GM12878 (cell line): ENCODE measurements at regions not wholly inside any gene's neighbourhood (a gene's known extent, or its start where the extent isn't known, plus 50 kb on each side); places are given as distances from the start of the nearest gene placed in this dataset.

Source experiments
- ATF2 ChIP-seq: IDR thresholded peaks from 2 replicates; pipeline ENCODE4 v1.6.1; 2012; ENCODE audit warnings: low read length, inconsistent platforms
- BMI1 ChIP-seq: fragments of 450-650 bp; IDR thresholded peaks from 2 replicates; pipeline ENCODE4 v1.6.1; 2016; ENCODE audit warnings: mild to moderate bottlenecking, moderate library complexity, borderline replicate concordance
- DPF2 ChIP-seq: fragments of 450-650 bp; IDR thresholded peaks from 2 replicates; pipeline ENCODE4 v1.6.1; 2017; ENCODE audit warnings: mild to moderate bottlenecking
- ETV6 ChIP-seq, 2 experiments: fragments of 450-650 bp in 1 of 2; IDR thresholded peaks in 1 of 2; conservative IDR thresholded peaks in 1 of 2; 2 replicates each; pipeline ENCODE4 v1.6.1; 2014; ENCODE audit warnings: antibody characterized with exemption in 1 of 2, borderline replicate concordance in 1 of 2, low read depth in 1 of 2, mild to moderate bottlenecking in 1 of 2, moderate library complexity in 1 of 2
- EZH2 ChIP-seq: IDR thresholded peaks from 2 replicates; pipeline ENCODE4 v1.6.1; 2012; ENCODE audit warnings: low read depth, mild to moderate bottlenecking, control low read depth, inconsistent platforms, low read length, borderline replicate concordance; ENCODE audit not compliant: control insufficient read depth
- HDAC6 ChIP-seq: fragments of 200-600 bp; sonication (generic); IDR thresholded peaks from one replicate; pipeline ENCODE4 v1.8.0; 2017; ENCODE audit warnings: antibody characterized with exemption; ENCODE audit not compliant: unreplicated experiment
- MTA2 ChIP-seq: fragments of 450-650 bp; IDR thresholded peaks from 2 replicates; pipeline ENCODE4 v1.6.1; 2016; ENCODE audit warnings: low read depth, mild to moderate bottlenecking, moderate library complexity
- NBN ChIP-seq: fragments of 450-650 bp; IDR thresholded peaks from 2 replicates; pipeline ENCODE4 v1.6.1; 2016
- NR2C1 ChIP-seq: fragments of 450-650 bp; IDR thresholded peaks from 2 replicates; pipeline ENCODE4 v1.6.1; 2017; ENCODE audit warnings: antibody characterized with exemption, mild to moderate bottlenecking, moderate library complexity
- NRF1 ChIP-seq: conservative IDR thresholded peaks from 2 replicates; pipeline ENCODE4 v1.6.1; 2011; ENCODE audit warnings: mild to moderate bottlenecking, low read depth, low read length, improper control_type of control experiment
- PKNOX1 ChIP-seq: fragments of 450-650 bp; IDR thresholded peaks from 2 replicates; pipeline ENCODE4 v1.6.1; 2016; ENCODE audit warnings: mild to moderate bottlenecking
- SMC3 ChIP-seq: IDR thresholded peaks from 2 replicates; pipeline ENCODE4 v1.6.1; 2011; ENCODE audit warnings: low read length, improper control_type of control experiment, borderline replicate concordance
- YY1 ChIP-seq: IDR thresholded peaks from 2 replicates; pipeline ENCODE4 v1.6.1; 2011; ENCODE audit warnings: low read depth, mild to moderate bottlenecking, low read length
- ZBTB33 ChIP-seq: fragments of 450-650 bp; IDR thresholded peaks from 2 replicates; pipeline ENCODE4 v1.6.1; 2017; ENCODE audit warnings: mild to moderate bottlenecking
- ZNF274 ChIP-seq: IDR thresholded peaks from one replicate; pipeline ENCODE4 v1.8.0; 2011; ENCODE audit not compliant: insufficient read length, insufficient read depth
- TF ChIP-seq, protein P1 (sequence below): fragments of 450-650 bp; formaldehyde crosslinking; IDR thresholded peaks from 2 replicates; pipeline ENCODE4 v1.5.0; 2022; ENCODE audit warnings: mild to moderate bottlenecking, missing genetic modification characterization
- TF ChIP-seq, protein P2 (sequence below): fragments of 450-650 bp; IDR thresholded peaks from 2 replicates; pipeline ENCODE4 v1.6.1; 2017; ENCODE audit warnings: mild to moderate bottlenecking, moderate library complexity

DNA sequence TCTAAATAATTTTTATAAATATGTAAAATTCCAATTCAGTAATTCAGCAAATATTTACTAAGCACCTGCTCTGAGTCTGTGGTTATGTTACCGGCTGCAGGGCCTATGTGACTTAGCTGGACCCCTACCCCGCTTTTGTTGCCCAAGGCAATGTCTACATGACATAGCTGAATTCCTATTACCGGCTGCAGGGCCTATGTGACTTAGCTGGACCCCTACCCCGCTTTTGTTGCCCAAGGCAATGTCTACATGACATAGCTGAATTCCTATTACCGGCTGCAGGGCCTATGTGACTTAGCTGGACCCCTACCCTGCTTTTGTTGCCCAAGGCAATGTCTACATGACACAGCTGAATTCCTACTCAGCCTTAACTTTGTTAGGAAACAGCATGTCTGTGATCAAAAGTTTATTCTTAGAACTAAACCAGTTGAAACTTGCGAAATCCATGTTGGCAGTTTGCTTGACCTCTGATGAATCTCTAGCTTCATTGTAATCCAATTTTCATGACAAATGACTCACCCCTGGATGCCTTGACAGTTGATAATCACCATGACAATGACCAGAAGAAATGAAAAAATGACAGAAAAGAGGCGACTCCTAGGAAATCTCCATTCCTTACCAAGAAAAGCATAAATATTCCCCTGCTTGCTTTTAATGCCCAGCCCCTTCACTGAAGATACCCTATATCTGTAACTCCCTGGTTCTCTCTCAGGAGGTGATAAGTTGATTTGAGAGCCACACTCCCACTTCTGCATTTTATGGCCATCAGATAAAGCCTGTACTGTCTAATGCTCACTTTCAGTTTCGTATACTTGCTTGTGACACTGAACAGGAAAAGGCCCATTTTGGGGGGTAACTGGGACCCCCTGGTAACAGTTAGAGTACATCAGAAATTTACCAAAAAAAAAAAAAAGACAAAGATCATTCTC lies 148.4 kb upstream of the SYT10 start (continued):
- no peak for TF ChIP-seq ZBTB33
- no peak for TF ChIP-seq NBN
- TF ChIP-seq ATF2 = peak; percentile 21; the same call in 1 of the 2 replicates
- TF ChIP-seq ZNF274 = no peak
- peak; percentile 82; the same call in 1 of the 2 replicates for TF ChIP-seq DPF2
- TF ChIP-seq NR2C1 = no peak
- TF ChIP-seq PKNOX1 = peak; percentile 47; the same call in 1 of the 2 replicates
- TF ChIP-seq MTA2 = peak; percentile 73
- TF ChIP-seq YY1 = no peak
- TF ChIP-seq EZH2 = no peak
- TF ChIP-seq, protein P1, sequence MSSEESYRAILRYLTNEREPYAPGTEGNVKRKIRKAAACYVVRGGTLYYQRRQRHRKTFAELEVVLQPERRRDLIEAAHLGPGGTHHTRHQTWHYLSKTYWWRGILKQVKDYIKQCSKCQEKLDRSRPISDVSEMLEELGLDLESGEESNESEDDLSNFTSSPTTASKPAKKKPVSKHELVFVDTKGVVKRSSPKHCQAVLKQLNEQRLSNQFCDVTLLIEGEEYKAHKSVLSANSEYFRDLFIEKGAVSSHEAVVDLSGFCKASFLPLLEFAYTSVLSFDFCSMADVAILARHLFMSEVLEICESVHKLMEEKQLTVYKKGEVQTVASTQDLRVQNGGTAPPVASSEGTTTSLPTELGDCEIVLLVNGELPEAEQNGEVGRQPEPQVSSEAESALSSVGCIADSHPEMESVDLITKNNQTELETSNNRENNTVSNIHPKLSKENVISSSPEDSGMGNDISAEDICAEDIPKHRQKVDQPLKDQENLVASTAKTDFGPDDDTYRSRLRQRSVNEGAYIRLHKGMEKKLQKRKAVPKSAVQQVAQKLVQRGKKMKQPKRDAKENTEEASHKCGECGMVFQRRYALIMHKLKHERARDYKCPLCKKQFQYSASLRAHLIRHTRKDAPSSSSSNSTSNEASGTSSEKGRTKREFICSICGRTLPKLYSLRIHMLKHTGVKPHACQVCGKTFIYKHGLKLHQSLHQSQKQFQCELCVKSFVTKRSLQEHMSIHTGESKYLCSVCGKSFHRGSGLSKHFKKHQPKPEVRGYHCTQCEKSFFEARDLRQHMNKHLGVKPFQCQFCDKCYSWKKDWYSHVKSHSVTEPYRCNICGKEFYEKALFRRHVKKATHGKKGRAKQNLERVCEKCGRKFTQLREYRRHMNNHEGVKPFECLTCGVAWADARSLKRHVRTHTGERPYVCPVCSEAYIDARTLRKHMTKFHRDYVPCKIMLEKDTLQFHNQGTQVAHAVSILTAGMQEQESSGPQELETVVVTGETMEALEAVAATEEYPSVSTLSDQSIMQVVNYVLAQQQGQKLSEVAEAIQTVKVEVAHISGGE = no peak
- TF ChIP-seq NRF1 = no peak
- TF ChIP-seq, protein P2, sequence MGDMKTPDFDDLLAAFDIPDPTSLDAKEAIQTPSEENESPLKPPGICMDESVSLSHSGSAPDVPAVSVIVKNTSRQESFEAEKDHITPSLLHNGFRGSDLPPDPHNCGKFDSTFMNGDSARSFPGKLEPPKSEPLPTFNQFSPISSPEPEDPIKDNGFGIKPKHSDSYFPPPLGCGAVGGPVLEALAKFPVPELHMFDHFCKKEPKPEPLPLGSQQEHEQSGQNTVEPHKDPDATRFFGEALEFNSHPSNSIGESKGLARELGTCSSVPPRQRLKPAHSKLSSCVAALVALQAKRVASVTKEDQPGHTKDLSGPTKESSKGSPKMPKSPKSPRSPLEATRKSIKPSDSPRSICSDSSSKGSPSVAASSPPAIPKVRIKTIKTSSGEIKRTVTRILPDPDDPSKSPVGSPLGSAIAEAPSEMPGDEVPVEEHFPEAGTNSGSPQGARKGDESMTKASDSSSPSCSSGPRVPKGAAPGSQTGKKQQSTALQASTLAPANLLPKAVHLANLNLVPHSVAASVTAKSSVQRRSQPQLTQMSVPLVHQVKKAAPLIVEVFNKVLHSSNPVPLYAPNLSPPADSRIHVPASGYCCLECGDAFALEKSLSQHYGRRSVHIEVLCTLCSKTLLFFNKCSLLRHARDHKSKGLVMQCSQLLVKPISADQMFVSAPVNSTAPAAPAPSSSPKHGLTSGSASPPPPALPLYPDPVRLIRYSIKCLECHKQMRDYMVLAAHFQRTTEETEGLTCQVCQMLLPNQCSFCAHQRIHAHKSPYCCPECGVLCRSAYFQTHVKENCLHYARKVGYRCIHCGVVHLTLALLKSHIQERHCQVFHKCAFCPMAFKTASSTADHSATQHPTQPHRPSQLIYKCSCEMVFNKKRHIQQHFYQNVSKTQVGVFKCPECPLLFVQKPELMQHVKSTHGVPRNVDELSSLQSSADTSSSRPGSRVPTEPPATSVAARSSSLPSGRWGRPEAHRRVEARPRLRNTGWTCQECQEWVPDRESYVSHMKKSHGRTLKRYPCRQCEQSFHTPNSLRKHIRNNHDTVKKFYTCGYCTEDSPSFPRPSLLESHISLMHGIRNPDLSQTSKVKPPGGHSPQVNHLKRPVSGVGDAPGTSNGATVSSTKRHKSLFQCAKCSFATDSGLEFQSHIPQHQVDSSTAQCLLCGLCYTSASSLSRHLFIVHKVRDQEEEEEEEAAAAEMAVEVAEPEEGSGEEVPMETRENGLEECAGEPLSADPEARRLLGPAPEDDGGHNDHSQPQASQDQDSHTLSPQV = no peak
- TF ChIP-seq ETV6 (conservative IDR thresholded peaks at IDR 0.05 in 1 of 2, IDR thresholded peaks at IDR 0.05 in 1 of 2; ENCODE audit: borderline replicate concordance in 1 of 2, low read depth in 1 of 2) = peak in 1 of 2 experiments; percentile 33; a peak in 1 of 4 replicates
- TF ChIP-seq BMI1 = peak; percentile 26; the same call in 1 of the 2 replicates
- TF ChIP-seq HDAC6 = no peak
- no peak for TF ChIP-seq SMC3
